Erythroblast (primary cell): ENCODE measurements at regions not wholly inside any gene's neighbourhood (a gene's known extent, or its start where the extent isn't known, plus 50 kb on each side); places are given as distances from the start of the nearest gene placed in this dataset.

Experiments
- GATA1 ChIP-seq: IDR thresholded peaks from 2 replicates; pipeline ENCODE4 v1.6.1; 2011; ENCODE audit warnings: low read depth, mild to moderate bottlenecking, control low read depth, low read length, moderate library complexity
- POLR2A ChIP-seq: IDR thresholded peaks from 2 replicates; pipeline ENCODE4 v1.6.1; 2011; ENCODE audit warnings: mild to moderate bottlenecking, low read length

GRCh38 chr3:82354228-82354627, 592.8 kb upstream of the GBE1 start:
- TF ChIP-seq POLR2A (no peak), GATA1 (no peak)
